ENCODE measurements at regions not wholly inside any gene's neighbourhood (a gene's known extent, or its start where the extent isn't known, plus 50 kb on each side); places are given as distances from the start of the nearest gene placed in this dataset.

GRCh38 chr1:105585791-105586190, 1470.7 kb upstream of the PRMT6 start:
- TF ChIP-seq CTCF (IDR thresholded peaks at IDR 0.05; ENCODE audit: low read depth, low read length) (no peak), EZH2phosphoT487 (IDR thresholded peaks at IDR 0.05; ENCODE audit: low read depth) (no peak)

All from OCI-LY3 (cell line).